ENCODE measurements at regions not wholly inside any gene's neighbourhood (a gene's known extent, or its start where the extent isn't known, plus 50 kb on each side); places are given as distances from the start of the nearest gene placed in this dataset.

DNA sequence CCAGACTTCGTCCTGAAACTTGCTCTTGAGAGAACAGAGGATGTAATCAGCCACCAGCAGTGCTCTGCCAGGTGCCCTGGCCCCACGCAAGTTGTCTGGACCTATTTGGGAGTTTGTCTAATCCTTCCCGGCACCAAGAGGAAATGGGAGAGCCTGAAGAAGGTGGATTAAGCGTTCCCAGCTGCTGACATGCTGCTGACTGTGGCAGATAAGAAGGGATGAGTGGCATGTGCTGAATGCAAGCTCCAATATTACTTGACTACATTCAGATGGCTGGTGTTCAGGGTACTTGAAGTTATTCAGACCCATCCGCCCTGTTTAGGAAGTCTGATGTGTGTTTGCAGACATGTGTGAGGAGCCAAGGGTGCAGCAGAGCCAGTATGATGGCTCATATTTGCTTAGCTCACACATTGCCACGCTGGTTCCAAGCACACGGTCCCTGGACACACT lies 440.6 kb upstream of the CCDC196 start:
- no peak overlapping the region for H3K4me3 ChIP-seq (ENCODE audit: insufficient read depth, low read length)
- no peak overlapping the region for H2AFZ ChIP-seq (ENCODE audit: low read length)
- no peaks in the 10 kb centered on the region for H3K4me1 ChIP-seq (ENCODE audit: insufficient read depth, low read length)
- H3K9me3 ChIP-seq (ENCODE audit: low read depth, low read length), result no peaks in the 10 kb centered on the region
- no peaks in the 10 kb centered on the region for H4K20me1 ChIP-seq (ENCODE audit: insufficient read depth, low read length)
- TF ChIP-seq, protein P1, sequence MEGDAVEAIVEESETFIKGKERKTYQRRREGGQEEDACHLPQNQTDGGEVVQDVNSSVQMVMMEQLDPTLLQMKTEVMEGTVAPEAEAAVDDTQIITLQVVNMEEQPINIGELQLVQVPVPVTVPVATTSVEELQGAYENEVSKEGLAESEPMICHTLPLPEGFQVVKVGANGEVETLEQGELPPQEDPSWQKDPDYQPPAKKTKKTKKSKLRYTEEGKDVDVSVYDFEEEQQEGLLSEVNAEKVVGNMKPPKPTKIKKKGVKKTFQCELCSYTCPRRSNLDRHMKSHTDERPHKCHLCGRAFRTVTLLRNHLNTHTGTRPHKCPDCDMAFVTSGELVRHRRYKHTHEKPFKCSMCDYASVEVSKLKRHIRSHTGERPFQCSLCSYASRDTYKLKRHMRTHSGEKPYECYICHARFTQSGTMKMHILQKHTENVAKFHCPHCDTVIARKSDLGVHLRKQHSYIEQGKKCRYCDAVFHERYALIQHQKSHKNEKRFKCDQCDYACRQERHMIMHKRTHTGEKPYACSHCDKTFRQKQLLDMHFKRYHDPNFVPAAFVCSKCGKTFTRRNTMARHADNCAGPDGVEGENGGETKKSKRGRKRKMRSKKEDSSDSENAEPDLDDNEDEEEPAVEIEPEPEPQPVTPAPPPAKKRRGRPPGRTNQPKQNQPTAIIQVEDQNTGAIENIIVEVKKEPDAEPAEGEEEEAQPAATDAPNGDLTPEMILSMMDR (IDR thresholded peaks at IDR 0.05; ENCODE audit: extremely low read depth, low read depth, low read length), result no peak
- H3K36me3 ChIP-seq (ENCODE audit: insufficient read depth, low read length), result no peaks in the 10 kb centered on the region
- H3K27ac ChIP-seq (ENCODE audit: low read depth, low read length), result no peak overlapping the region
- no peak overlapping the region for H3K4me2 ChIP-seq (ENCODE audit: insufficient read depth, low read length)
- H3K27me3 ChIP-seq (ENCODE audit: insufficient read depth, low read length), result no peaks in the 10 kb centered on the region
- H3K79me2 ChIP-seq (ENCODE audit: insufficient read depth, low read length), result no peaks in the 10 kb centered on the region
- no peak for DNase-seq (ENCODE audit: insufficient read length, low spot score, missing footprints)

DNA sequence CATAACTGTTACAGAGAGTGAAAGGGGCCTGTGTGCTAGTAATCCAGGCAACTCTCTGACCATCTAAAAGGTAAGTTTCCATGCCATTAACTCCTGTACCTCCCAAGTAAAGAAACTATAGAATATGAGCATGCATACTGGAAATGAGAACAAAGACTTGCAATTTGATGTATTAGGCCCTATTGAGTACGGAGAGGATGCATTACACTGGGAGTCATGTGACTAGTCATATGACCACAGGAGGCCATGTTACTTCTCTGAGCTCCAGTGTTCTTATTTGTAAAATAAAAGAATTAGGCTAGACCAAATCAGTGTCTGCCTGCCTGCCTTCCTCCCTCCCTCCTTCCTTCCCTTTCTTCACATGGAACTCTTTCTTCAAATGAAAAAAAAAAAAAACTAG lies 440.1 kb upstream of the CCDC196 start:
- H4K20me1 ChIP-seq (ENCODE audit: insufficient read depth, low read length), result no peaks in the 10 kb centered on the region
- TF ChIP-seq, protein P1 (IDR thresholded peaks at IDR 0.05; ENCODE audit: extremely low read depth, low read depth, low read length), result no peak
- H3K27ac ChIP-seq (ENCODE audit: low read depth, low read length), result no peak overlapping the region
- no peaks in the 10 kb centered on the region for H3K9me3 ChIP-seq (ENCODE audit: low read depth, low read length)
- no peak for DNase-seq (ENCODE audit: insufficient read length, low spot score, missing footprints)
- no peaks in the 10 kb centered on the region for H3K27me3 ChIP-seq (ENCODE audit: insufficient read depth, low read length)
- H3K4me2 ChIP-seq (ENCODE audit: insufficient read depth, low read length), result no peak overlapping the region
- no peak overlapping the region for H3K4me3 ChIP-seq (ENCODE audit: insufficient read depth, low read length)
- H3K36me3 ChIP-seq (ENCODE audit: insufficient read depth, low read length), result no peaks in the 10 kb centered on the region
- no peaks in the 10 kb centered on the region for H3K4me1 ChIP-seq (ENCODE audit: insufficient read depth, low read length)
- no peak overlapping the region for H2AFZ ChIP-seq (ENCODE audit: low read length)
- H3K79me2 ChIP-seq (ENCODE audit: insufficient read depth, low read length), result no peaks in the 10 kb centered on the region

DNA sequence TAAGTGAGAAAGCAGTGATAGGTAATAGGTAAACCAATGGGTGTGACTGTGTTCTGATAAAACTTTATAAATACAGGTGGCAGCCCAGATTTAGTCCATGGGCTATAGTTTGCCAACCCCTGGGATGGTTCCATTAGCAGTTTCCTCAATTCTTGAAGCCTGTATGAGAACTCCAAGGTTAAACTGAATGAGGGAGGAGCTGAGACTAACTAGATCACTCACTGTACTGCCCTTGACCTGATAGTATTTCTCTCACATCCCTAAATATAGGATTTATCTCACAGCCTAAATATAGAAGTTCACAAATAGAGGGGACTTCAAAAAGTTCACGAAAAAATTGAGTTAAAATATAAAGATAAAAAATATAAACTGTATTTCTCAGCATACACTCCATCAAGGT lies 439.6 kb upstream of the CCDC196 start:
- no peaks in the 10 kb centered on the region for H3K4me1 ChIP-seq (ENCODE audit: insufficient read depth, low read length)
- H3K79me2 ChIP-seq (ENCODE audit: insufficient read depth, low read length), result no peaks in the 10 kb centered on the region
- no peak overlapping the region for H2AFZ ChIP-seq (ENCODE audit: low read length)
- H3K36me3 ChIP-seq (ENCODE audit: insufficient read depth, low read length), result no peaks in the 10 kb centered on the region
- H3K4me3 ChIP-seq (ENCODE audit: insufficient read depth, low read length), result no peak overlapping the region
- TF ChIP-seq, protein P1 (IDR thresholded peaks at IDR 0.05; ENCODE audit: extremely low read depth, low read depth, low read length), result no peak
- H3K9me3 ChIP-seq (ENCODE audit: low read depth, low read length), result no peaks in the 10 kb centered on the region
- H3K27me3 ChIP-seq (ENCODE audit: insufficient read depth, low read length), result no peaks in the 10 kb centered on the region
- DNase-seq (ENCODE audit: insufficient read length, low spot score, missing footprints), result no peak
- H4K20me1 ChIP-seq (ENCODE audit: insufficient read depth, low read length), result no peaks in the 10 kb centered on the region
- no peak overlapping the region for H3K4me2 ChIP-seq (ENCODE audit: insufficient read depth, low read length)
- no peak overlapping the region for H3K27ac ChIP-seq (ENCODE audit: low read depth, low read length)

DNA sequence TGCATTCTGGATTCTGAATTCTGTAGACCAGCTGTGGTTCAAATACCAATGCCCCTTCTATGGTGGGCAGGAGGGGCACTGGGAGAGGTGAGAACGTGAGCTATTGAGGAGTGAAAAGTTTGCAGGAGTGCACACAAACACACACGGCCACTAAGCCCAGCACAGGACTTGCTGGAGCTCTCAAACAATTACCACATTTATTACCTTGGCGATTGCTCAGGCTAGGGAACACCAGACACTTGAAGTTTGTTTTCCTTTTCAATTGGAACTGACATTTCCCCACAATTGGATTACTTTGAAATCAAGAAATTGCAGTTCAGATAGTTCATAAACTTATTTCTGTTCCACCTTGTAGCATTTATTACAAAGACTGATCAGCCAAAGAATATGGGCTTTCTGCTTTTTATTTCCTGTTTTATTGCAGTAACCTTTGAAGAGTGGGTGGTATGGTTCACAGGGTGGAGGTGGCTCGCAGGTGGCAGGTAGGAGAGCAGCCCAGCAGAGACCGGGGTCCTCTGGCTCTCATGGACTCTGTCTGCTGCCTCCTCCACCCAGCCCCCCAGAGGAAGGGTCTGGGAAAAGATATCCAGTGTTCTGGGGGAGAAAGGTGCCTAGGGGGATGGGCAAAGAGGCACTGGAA lies 429.8 kb upstream of the CCDC196 start:
- Histone ChIP-seq H4K20me1 (ENCODE audit: insufficient read depth, low read length) (no peaks in the 10 kb centered on the region), H3K79me2 (ENCODE audit: insufficient read depth, low read length) (no peaks in the 10 kb centered on the region), H3K9me3 (ENCODE audit: low read depth, low read length) (no peaks in the 10 kb centered on the region), H3K36me3 (ENCODE audit: insufficient read depth, low read length) (no peaks in the 10 kb centered on the region), H3K4me2 (ENCODE audit: insufficient read depth, low read length) (no peak overlapping the region), H3K27me3 (ENCODE audit: insufficient read depth, low read length) (no peaks in the 10 kb centered on the region), H3K4me3 (ENCODE audit: insufficient read depth, low read length) (no peak overlapping the region), H3K27ac (ENCODE audit: low read depth, low read length) (no peak overlapping the region), H3K4me1 (ENCODE audit: insufficient read depth, low read length) (no peaks in the 10 kb centered on the region), H2AFZ (ENCODE audit: low read length) (no peak overlapping the region)
- no peak for DNase-seq (ENCODE audit: insufficient read length, low spot score, missing footprints)
- TF ChIP-seq, protein P1 (IDR thresholded peaks at IDR 0.05; ENCODE audit: extremely low read depth, low read depth, low read length), result no peak

Data from osteoblast (primary cell).